SU-DHL-6 (cell line): ENCODE measurements at regions not wholly inside any gene's neighbourhood (a gene's known extent, or its start where the extent isn't known, plus 50 kb on each side); places are given as distances from the start of the nearest gene placed in this dataset.

Experiments used
- H2AFZ ChIP-seq: fragments of 200-600 bp; sonication (generic); 2 replicates; pipeline ENCODE4 v1.6.1; 2014; ENCODE audit warnings: low read depth, mild to moderate bottlenecking, moderate library complexity, mixed read lengths, antibody characterized with exemption, low read length; ENCODE audit not compliant: severe bottlenecking
- H3F3A ChIP-seq: fragments of 200-600 bp; shearing (Covaris generic); 2 replicates; pipeline ENCODE4 v1.6.0; 2016; ENCODE audit warnings: antibody characterized with exemption, mild to moderate bottlenecking; ENCODE audit not compliant: insufficient read depth
- H3K27ac ChIP-seq: fragments of 200-600 bp; sonication (generic); 2 replicates; pipeline ENCODE4 v1.5.1; 2016; ENCODE audit warnings: low read depth, mild to moderate bottlenecking, low read length, moderate library complexity, mixed read lengths
- H3K27me3 ChIP-seq: fragments of 200-600 bp; sonication (generic), shearing (Covaris generic); 2 replicates; pipeline ENCODE4 v1.6.0; 2014; ENCODE audit warnings: mild to moderate bottlenecking, low read length
- H3K36me3 ChIP-seq: fragments of 200-600 bp; sonication (generic); 2 replicates; pipeline ENCODE4 v1.6.1; 2014; ENCODE audit warnings: mild to moderate bottlenecking, low read length, mixed read lengths
- H3K4me2 ChIP-seq: fragments of 300-600, 200-600 bp; shearing (Covaris generic), sonication (generic); 2 replicates; pipeline ENCODE4 v1.6.0; 2014; ENCODE audit warnings: low read length, low read depth, mild to moderate bottlenecking; ENCODE audit not compliant: poor library complexity, severe bottlenecking
- H3K4me3 ChIP-seq: fragments of 200-600 bp; sonication (generic); 2 replicates; pipeline ENCODE4 v1.5.1; 2014; ENCODE audit warnings: antibody characterized with exemption, low read length, mild to moderate bottlenecking, mixed read lengths; ENCODE audit not compliant: insufficient read depth, poor library complexity, severe bottlenecking
- H3K79me2 ChIP-seq: fragments of 200-600 bp; sonication (generic); 2 replicates; pipeline ENCODE4 v1.6.1; 2014; ENCODE audit warnings: mild to moderate bottlenecking, low read length, moderate library complexity; ENCODE audit not compliant: insufficient read depth
- H3K9ac ChIP-seq: fragments of 200-600 bp; sonication (generic); 2 replicates; pipeline ENCODE4 v1.7.0; 2014; ENCODE audit warnings: mild to moderate bottlenecking, low read length
- H3K9me2 ChIP-seq: fragments of 200-600 bp; sonication (generic); replicated peaks from 2 replicates; pipeline ENCODE4 v1.6.1; 2014; ENCODE audit warnings: low read length; ENCODE audit not compliant: insufficient read depth
- H3K9me3 ChIP-seq: fragments of 200-600 bp; sonication (generic); 2 replicates; pipeline ENCODE4 v1.6.1; 2014; ENCODE audit warnings: low read length, mixed read lengths; ENCODE audit not compliant: insufficient read depth
- H4K20me1 ChIP-seq: fragments of 200-600 bp; sonication (generic); 2 replicates; pipeline ENCODE4 v1.6.1; 2014; ENCODE audit warnings: low read depth, mild to moderate bottlenecking, antibody characterized with exemption, low read length, moderate library complexity, mixed read lengths
- EZH2phosphoT487 ChIP-seq: fragments of 200-600 bp; sonication (generic), shearing (Covaris generic); conservative IDR thresholded peaks from 2 replicates; pipeline ENCODE4 v1.6.1; 2018; ENCODE audit warnings: mild to moderate bottlenecking, antibody characterized with exemption, low read length, moderate library complexity, mixed read lengths
- TF ChIP-seq, protein P1 (sequence below): fragments of 200-600 bp; sonication (generic); IDR thresholded peaks from one replicate; pipeline ENCODE4 v1.5.1; 2017; ENCODE audit warnings: antibody characterized with exemption, mild to moderate bottlenecking, low read length, moderate library complexity; ENCODE audit not compliant: insufficient read depth, poor library complexity, severe bottlenecking

GRCh38 chr5:106171708-106172107 lies 1499.0 kb downstream of the EFNA5 start:
- Histone ChIP-seq H3F3A (no peaks in the 10 kb centered on the region), H3K27me3 (no peaks in the 10 kb centered on the region), H3K9me3 (no peaks in the 10 kb centered on the region), H3K4me2 (no peak overlapping the region), H4K20me1 (no peaks in the 10 kb centered on the region), H3K27ac (no peak overlapping the region), H3K9me2 (no peaks in the 10 kb centered on the region), H3K36me3 (no peaks in the 10 kb centered on the region), H3K4me3 (no peak overlapping the region), H3K9ac (no peak overlapping the region), H3K79me2 (no peaks in the 10 kb centered on the region), H2AFZ (no peak overlapping the region)
- TF ChIP-seq EZH2phosphoT487: no peak
- TF ChIP-seq, protein P1, sequence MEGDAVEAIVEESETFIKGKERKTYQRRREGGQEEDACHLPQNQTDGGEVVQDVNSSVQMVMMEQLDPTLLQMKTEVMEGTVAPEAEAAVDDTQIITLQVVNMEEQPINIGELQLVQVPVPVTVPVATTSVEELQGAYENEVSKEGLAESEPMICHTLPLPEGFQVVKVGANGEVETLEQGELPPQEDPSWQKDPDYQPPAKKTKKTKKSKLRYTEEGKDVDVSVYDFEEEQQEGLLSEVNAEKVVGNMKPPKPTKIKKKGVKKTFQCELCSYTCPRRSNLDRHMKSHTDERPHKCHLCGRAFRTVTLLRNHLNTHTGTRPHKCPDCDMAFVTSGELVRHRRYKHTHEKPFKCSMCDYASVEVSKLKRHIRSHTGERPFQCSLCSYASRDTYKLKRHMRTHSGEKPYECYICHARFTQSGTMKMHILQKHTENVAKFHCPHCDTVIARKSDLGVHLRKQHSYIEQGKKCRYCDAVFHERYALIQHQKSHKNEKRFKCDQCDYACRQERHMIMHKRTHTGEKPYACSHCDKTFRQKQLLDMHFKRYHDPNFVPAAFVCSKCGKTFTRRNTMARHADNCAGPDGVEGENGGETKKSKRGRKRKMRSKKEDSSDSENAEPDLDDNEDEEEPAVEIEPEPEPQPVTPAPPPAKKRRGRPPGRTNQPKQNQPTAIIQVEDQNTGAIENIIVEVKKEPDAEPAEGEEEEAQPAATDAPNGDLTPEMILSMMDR: no peak

DNA sequence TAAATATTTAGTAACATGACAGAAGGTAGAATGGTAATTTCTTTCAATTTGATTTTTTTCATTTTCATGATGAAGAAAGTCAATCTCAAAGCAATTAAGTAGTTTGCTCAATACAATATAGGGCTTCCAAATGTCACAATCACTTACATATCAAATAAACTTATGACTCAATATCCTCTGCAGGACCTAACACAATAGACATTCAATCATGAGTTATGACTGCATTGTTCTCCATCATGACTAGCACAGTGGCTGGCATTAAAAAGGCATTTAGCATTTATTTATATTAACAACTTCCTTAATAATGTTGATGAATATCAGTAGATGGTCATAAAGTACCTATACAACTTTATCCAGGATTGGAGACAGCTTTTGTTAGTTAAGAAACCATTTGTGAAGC lies 1499.6 kb downstream of the EFNA5 start:
- TF ChIP-seq, protein P1: no peak
- no peak for TF ChIP-seq EZH2phosphoT487
- Histone ChIP-seq H3K4me2 (no peak overlapping the region), H4K20me1 (no peaks in the 10 kb centered on the region), H3K9me2 (no peaks in the 10 kb centered on the region), H3K79me2 (no peaks in the 10 kb centered on the region), H3F3A (no peaks in the 10 kb centered on the region), H3K9ac (no peak overlapping the region), H3K4me3 (no peak overlapping the region), H3K27ac (no peak overlapping the region), H2AFZ (no peak overlapping the region), H3K36me3 (no peaks in the 10 kb centered on the region), H3K27me3 (no peaks in the 10 kb centered on the region), H3K9me3 (no peaks in the 10 kb centered on the region)

DNA sequence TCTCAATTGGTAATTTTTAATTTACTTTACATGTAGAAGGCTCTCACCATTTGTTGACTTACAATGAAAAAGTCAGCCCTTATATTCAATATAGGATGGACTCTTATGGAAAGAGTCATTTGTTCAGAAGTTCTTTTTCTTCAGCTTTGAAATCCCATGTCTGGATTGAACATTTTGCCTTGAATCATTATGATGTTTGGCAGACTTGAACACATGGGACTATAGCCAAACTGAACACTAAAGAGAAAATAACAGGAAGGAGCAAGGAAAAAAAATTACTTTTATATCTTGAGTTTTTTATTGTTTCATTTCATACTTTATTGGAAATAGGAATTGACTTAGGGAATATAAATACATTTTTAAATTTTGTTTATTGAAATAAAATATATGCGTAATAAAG lies 1503.0 kb downstream of the EFNA5 start:
- no peaks in the 10 kb centered on the region for H4K20me1 ChIP-seq
- no peaks in the 10 kb centered on the region for H3K27me3 ChIP-seq
- no peak overlapping the region for H3K27ac ChIP-seq
- no peaks in the 10 kb centered on the region for H3K79me2 ChIP-seq
- H3K4me2 ChIP-seq: no peak overlapping the region
- no peaks in the 10 kb centered on the region for H3F3A ChIP-seq
- no peak overlapping the region for H3K9ac ChIP-seq
- H3K36me3 ChIP-seq: no peaks in the 10 kb centered on the region
- no peak overlapping the region for H3K4me3 ChIP-seq
- no peak for TF ChIP-seq EZH2phosphoT487
- TF ChIP-seq, protein P1: no peak
- H2AFZ ChIP-seq: no peak overlapping the region
- H3K9me3 ChIP-seq: no peaks in the 10 kb centered on the region
- no peaks in the 10 kb centered on the region for H3K9me2 ChIP-seq

DNA sequence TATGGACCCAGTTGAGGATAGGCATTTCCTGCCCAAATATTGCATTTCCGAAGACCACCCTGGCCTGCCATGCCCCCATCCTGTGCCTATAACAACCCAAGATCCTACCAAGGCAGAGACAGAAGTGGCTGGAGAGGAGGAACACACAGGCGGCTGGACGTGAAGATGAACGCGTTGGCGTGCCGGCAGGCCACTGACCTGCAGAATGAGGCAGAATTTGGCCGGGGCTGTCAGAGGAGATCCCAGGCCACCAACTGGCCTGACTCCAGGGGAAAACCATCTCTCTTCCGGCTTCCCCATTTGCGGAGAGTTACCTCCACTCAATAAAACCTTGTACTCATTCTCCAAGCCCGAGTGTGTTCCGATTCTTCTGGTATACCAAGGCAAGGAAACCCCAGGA lies 1507.5 kb downstream of the EFNA5 start:
- H3K9me3 ChIP-seq: no peaks in the 10 kb centered on the region
- H3K36me3 ChIP-seq: no peaks in the 10 kb centered on the region
- H3F3A ChIP-seq: no peaks in the 10 kb centered on the region
- TF ChIP-seq, protein P1: no peak
- TF ChIP-seq EZH2phosphoT487: no peak
- H3K79me2 ChIP-seq: no peaks in the 10 kb centered on the region
- H3K4me2 ChIP-seq: no peak overlapping the region
- H3K9me2 ChIP-seq: no peaks in the 10 kb centered on the region
- no peaks in the 10 kb centered on the region for H4K20me1 ChIP-seq
- no peak overlapping the region for H3K4me3 ChIP-seq
- H2AFZ ChIP-seq: no peak overlapping the region
- H3K9ac ChIP-seq: no peak overlapping the region
- H3K27ac ChIP-seq: no peak overlapping the region
- H3K27me3 ChIP-seq: no peaks in the 10 kb centered on the region
